GM19452 (cell line): ENCODE measurements at regions not wholly inside any gene's neighbourhood (a gene's known extent, or its start where the extent isn't known, plus 50 kb on each side); places are given as distances from the start of the nearest gene placed in this dataset.

ENCODE experiments used
- ATAC-seq: cut with Tn5 transposase; IDR thresholded peaks from one replicate; pipeline ENCODE4 v1.9.1; 2021; ENCODE audit not compliant: unreplicated experiment

GRCh38 chr2:221637851-221638250, 65.7 kb upstream of the EPHA4 start:
- no peak for ATAC-seq

DNA sequence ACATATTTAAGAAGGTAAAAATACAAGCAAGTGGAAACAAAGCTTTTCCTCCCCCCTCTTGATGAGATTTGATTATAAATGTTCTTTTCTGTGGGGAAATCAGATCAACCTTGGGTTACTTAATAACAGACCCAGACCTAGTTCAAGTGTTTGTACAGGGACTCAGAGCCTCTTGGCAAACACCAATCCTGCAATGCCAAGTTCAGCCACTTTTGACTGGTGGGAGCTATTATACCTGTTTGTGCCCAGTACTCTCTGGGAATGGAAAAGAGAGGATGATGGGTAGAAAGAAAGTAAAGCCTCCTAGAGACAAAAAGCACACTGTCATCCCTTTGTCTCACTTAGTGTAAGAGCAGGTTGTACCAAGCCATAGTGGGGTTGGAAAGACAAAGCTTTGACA, 63.8 kb upstream of the EPHA4 start:
- ATAC-seq: no peak

- no peak for ATAC-seq
These were observed 57.4 kb upstream of the EPHA4 start for GRCh38 chr2:221629468-221629867.

GRCh38 chr2:221624475-221624874, 52.4 kb upstream of the EPHA4 start:
- no peak for ATAC-seq
